SKM-1 (cell line): ENCODE measurements at regions not wholly inside any gene's neighbourhood (a gene's known extent, or its start where the extent isn't known, plus 50 kb on each side); places are given as distances from the start of the nearest gene placed in this dataset.
"Not testable (repeated sequence)": the region's sequence is repeated elsewhere in the genome, so short reads cannot be mapped to it uniquely, and the experiment has no call there.

ENCODE experiments used
- DNase-seq: peaks from one replicate; lab custom pipeline; 2025; ENCODE audit not compliant: unreplicated experiment; lab: John Stamatoyannopoulos, UW

DNA sequence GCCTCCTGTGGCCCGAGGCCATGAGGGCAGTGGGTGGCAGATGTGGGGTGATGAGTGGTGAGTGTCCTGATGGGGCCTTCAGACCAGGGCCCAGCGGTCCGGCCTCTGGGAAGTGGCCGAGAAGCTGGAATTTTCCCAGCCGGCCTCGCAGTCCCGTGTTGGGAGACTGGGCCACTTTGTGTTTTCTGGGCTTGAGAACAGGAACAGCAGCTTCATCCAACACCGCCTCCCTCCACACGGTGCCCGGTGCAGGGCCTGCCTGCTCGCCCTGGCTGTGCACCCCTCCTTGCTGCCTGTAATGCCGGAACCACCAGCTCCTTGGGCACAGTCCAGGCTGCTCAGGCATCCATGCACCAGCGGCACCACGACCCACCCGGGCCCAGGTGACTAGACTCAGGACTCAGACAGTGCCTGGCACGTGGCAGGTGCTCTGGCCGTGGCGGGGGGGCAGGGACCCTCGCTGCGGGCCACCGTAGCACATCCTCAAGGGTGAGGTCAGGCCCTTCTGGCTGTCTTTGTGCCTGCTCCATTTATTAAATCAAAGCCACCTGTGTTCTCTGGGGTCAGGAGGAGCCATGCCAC lies 194.7 kb downstream of the BANP start:
- not testable (repeated sequence) for DNase-seq

DNA sequence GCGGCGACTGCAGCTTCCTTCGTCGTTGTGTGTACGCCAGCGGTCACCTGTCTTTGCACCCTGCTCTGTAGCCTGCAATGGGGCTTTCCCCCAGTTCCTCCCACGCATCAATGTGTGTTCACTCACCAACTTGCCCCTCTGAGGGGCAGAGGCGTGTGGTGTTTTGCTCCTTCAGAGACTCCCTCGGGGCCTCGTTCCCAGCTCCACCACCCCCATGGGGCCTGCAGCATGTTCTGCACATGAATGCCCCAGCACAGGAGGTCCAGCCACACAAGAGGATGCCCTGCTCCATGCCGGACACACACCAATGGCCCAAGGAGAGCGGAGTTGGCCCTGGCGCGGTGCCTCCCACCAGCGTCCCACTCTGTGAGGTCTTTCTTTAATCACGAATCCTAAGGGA lies 196.8 kb downstream of the BANP start:
- not testable (repeated sequence) for DNase-seq

- not testable (repeated sequence) for DNase-seq
Measured at GRCh38 chr16:88148682-88149081, 197.4 kb downstream of the BANP start.

DNA sequence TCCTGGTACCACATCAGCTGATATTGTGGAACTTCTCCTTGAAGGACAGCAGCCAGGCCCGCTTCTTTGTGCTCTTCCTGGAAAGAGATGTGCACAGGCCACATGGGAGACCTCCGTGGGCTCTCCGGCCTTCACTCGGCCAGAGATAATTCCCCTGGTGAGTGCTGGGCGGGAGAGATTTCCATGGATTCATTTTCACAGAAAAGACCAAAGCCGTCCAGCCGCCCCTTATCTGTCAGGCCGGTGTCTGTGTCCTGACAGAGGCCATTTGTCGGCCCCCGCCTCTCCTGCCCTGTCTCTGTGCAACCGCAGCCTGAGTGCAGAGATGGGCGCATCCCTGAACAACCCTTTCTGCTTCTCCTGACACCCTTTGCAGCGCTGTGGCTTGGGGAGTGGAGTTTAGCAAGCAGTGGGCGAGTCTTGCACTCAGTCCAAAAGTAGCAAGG lies 197.9 kb downstream of the BANP start:
- DNase-seq: not testable (repeated sequence)

GRCh38 chr16:88149663-88150062 lies 198.4 kb downstream of the BANP start:
- not testable (repeated sequence) for DNase-seq

GRCh38 chr16:88150456-88151128 lies 199.4 kb downstream of the BANP start:
- DNase-seq: not testable (repeated sequence)

DNA sequence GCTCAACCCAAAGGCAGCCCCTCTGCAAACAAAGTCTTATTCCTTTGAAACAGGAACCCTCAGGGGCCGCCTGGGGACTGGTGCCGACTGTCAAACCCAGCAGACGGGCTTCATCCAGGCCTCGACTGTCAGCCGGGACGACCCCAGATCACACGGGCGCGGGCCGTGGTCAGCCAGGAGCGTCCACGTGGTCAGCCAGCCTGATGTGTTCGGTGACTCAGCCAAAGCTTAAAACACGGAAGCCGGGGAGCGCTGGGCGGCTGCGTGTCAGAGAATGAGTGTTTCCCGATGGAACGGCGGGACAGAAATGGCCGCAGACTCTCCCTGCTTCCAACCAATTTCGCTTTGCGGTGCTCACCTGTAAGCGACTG lies 199.9 kb downstream of the BANP start:
- DNase-seq: not testable (repeated sequence)

GRCh38 chr16:88151859-88152843 lies 200.9 kb downstream of the BANP start:
- DNase-seq: not testable (repeated sequence)

- not testable (repeated sequence) for DNase-seq
Measured at GRCh38 chr16:88152879-88153278, 201.6 kb downstream of the BANP start.

DNA sequence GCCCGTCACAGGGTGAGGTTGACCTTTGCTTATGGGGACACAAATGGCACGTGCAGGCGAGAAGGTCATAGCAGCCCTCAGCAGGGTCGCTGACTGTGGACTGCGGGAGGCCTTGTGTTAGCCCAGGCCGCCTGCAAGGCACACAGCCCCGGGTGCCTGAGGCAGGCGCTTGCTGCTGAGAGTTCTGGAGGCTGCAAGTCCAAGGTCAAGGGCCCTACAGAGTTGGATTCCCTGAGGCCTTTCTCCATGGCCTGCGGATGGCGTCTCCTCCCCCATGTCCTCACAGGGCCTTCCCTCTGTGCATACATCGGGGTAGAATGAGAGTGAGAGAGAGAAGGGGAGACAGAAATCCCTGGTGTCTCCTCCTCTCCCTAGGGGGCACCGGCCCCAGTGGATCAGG lies 202.3 kb downstream of the BANP start:
- DNase-seq: not testable (repeated sequence)

GRCh38 chr16:88154886-88155285 lies 203.7 kb downstream of the BANP start:
- not testable (repeated sequence) for DNase-seq

- not testable (repeated sequence) for DNase-seq
Measured at GRCh38 chr16:88155681-88156080, 204.4 kb downstream of the BANP start.

DNA sequence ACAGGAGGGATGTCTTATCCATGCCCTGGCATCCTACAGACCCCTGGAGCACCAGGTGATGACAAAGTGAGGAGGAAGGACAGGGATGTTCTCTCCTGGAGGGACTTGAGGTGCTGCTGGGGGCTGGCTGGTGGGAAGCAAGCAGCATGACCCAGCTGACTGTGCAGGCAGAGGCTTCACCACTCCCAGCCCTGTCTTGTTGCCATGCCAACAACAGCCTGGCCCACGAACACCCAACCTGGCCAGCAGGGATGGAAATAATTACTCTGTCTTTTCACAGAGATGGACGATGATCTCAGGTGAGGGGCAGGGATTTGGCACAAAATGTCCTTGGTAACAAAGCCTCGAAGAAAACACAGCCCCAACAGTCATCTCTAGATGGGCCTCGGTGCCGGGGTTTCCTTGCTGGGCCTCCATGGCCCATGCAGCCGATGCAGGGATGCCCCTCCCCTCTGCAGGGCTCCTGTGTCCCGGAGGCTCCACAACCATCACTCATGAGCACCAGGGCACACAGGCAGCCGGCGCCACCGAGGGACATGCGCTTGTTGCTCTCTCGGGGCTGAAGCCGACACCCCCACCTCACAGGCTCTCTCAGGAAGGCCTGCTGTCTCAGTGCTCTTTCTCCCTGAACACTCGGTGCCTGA lies 205.5 kb downstream of the BANP start:
- DNase-seq: not testable (repeated sequence)

- not testable (repeated sequence) for DNase-seq
Measured at GRCh38 chr16:88157686-88158085, 206.5 kb downstream of the BANP start.

- DNase-seq: not testable (repeated sequence)
Measured at GRCh38 chr16:88158256-88159045, 207.2 kb downstream of the BANP start.

- DNase-seq: not testable (repeated sequence)
Measured at GRCh38 chr16:88159046-88159896, 208.0 kb downstream of the BANP start.

DNA sequence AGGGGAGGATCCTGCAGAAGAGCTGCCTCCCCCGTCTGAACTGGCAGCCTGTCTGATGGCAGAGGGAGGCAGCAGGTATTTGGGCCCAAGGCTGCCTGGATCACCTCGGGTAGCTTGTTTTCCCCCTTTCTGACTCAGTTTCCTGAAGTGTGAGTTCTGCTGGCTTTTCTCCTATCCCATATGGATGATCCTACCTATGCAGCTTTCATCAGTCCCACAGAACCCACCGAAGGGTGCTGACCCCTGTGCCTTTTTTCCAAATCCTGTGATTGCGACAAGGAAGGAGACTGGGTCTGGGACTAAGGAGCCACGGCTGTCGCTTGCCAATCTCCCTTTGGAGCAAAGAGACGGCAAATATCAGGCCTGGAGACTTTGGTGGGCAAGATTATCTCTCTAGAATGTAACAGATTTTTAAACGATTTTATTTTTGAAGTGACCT lies 208.7 kb downstream of the BANP start:
- DNase-seq: not testable (repeated sequence)

GRCh38 chr16:88161191-88161590 lies 210.0 kb downstream of the BANP start:
- DNase-seq: not testable (repeated sequence)

GRCh38 chr16:88161623-88162275 lies 210.5 kb downstream of the BANP start:
- not testable (repeated sequence) for DNase-seq
